ENCODE measurements at regions not wholly inside any gene's neighbourhood (a gene's known extent, or its start where the extent isn't known, plus 50 kb on each side); places are given as distances from the start of the nearest gene placed in this dataset.

DNA sequence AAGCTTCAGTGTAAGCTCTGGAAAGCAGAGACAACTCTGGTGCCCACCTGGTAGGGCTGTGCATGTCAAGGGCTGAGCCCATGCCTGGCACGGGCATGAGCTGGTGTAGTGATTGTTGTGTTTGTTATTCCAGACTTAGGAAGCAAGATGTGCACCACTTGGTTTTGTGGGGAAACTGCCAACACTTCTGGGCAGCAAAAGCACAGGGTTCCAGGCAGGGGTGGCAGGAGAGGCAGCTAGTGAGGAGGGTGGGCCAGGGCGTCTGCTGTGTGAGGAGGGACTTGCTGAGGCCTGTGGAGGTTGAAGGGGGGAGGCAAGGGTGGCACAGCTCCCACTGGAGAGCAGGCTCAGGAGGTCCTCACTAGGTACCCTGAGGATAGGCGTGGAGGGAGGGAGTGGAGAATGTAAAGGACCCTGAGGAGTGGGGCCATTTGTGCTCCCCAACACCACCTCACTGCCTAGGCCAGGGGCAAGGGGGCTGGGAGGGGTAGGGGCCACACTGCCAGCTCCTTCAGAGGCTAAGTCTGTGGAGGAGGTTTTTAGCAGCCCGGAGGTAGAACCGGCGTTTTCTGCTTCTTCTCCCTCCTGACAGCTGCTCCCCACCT lies 104.0 kb upstream of the POU3F3 start:
- DNase-seq (ENCODE audit: low spot score in 2 of 2) = no peak
- intact Hi-C loops (cut with DNase I; ENCODE audit: low total_unique reads) = no loop called here
- no peaks in the 10 kb centered on the region for H3K9me3 ChIP-seq
- H3K4me1 ChIP-seq = no peaks in the 10 kb centered on the region
- peaks cover 0 to 5% of the 10 kb centered on the region in 2 donors for H3K27me3 ChIP-seq
- H3K27ac ChIP-seq = no peak overlapping the region
- TF ChIP-seq POLR2AphosphoS5 (IDR thresholded peaks at IDR 0.05) (no peak), POLR2A (IDR thresholded peaks at IDR 0.05) (no peak)
- TF ChIP-seq, protein P1, sequence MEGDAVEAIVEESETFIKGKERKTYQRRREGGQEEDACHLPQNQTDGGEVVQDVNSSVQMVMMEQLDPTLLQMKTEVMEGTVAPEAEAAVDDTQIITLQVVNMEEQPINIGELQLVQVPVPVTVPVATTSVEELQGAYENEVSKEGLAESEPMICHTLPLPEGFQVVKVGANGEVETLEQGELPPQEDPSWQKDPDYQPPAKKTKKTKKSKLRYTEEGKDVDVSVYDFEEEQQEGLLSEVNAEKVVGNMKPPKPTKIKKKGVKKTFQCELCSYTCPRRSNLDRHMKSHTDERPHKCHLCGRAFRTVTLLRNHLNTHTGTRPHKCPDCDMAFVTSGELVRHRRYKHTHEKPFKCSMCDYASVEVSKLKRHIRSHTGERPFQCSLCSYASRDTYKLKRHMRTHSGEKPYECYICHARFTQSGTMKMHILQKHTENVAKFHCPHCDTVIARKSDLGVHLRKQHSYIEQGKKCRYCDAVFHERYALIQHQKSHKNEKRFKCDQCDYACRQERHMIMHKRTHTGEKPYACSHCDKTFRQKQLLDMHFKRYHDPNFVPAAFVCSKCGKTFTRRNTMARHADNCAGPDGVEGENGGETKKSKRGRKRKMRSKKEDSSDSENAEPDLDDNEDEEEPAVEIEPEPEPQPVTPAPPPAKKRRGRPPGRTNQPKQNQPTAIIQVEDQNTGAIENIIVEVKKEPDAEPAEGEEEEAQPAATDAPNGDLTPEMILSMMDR (IDR thresholded peaks at IDR 0.05) = no peak
- H3K4me3 ChIP-seq = no peak overlapping the region
- H3K36me3 ChIP-seq = no peaks in the 10 kb centered on the region

GRCh38 chr2:104752504-104752903 lies 101.4 kb upstream of the POU3F3 start:
- intact Hi-C loops (cut with DNase I; ENCODE audit: low total_unique reads) = no loop called here
- Histone ChIP-seq H3K4me1 (no peaks in the 10 kb centered on the region), H3K9me3 (no peaks in the 10 kb centered on the region), H3K36me3 (no peaks in the 10 kb centered on the region), H3K27ac (no peak overlapping the region), H3K27me3 (peaks cover 0 to 6% of the 10 kb centered on the region in 2 donors), H3K4me3 (no peak overlapping the region)
- DNase-seq (ENCODE audit: low spot score in 2 of 2) = no peak
- no peak for TF ChIP-seq POLR2AphosphoS5 (IDR thresholded peaks at IDR 0.05)
- no peak for TF ChIP-seq POLR2A (IDR thresholded peaks at IDR 0.05)
- TF ChIP-seq, protein P1 (IDR thresholded peaks at IDR 0.05) = no peak

GRCh38 chr2:104755026-104755878 lies 98.7 kb upstream of the POU3F3 start:
- DNase-seq (ENCODE audit: low spot score in 2 of 2) = no peak
- no peak overlapping the region for H3K4me3 ChIP-seq
- intact Hi-C loops (cut with DNase I; ENCODE audit: low total_unique reads) = no loop called here

DNA sequence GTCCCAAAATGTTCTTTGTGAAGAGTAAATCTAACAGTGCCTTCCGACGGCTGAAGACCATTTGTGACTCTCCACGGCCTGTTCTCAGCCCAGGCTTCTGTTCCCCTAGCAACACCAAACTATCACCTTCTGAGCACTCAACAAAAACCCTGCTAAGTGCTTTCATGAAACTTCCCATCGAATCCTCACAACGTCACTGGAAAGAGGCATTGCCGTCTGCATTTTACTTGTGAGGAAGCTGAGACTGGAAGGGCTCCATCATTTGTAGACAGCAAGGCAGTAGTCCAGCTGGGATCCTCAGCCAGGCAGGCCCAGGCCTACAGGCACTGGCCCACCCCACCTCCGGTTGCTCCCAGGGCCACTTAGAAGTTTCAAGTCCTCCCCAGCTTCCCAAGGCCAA lies 97.8 kb upstream of the POU3F3 start:
- intact Hi-C loops (cut with DNase I; ENCODE audit: low total_unique reads) = no loop called here
- TF ChIP-seq POLR2A (IDR thresholded peaks at IDR 0.05) = no peak
- TF ChIP-seq, protein P1 (IDR thresholded peaks at IDR 0.05) = no peak
- TF ChIP-seq POLR2AphosphoS5 (IDR thresholded peaks at IDR 0.05) = no peak

More at GRCh38 chr2:104755026-104755878, 98.7 kb upstream of the POU3F3 start:
- Histone ChIP-seq H3K4me1 (no peaks in the 10 kb centered on the region), H3K36me3 (no peaks in the 10 kb centered on the region), H3K9me3 (no peaks in the 10 kb centered on the region), H3K27ac (no peak overlapping the region), H3K27me3 (peaks cover 0 to 6% of the 10 kb centered on the region in 2 donors)
- TF ChIP-seq POLR2AphosphoS5 (IDR thresholded peaks at IDR 0.05) (no peak), POLR2A (IDR thresholded peaks at IDR 0.05) (no peak)
- TF ChIP-seq, protein P1 (IDR thresholded peaks at IDR 0.05) = no peak

GRCh38 chr2:104757056-104757455 lies 96.9 kb upstream of the POU3F3 start:
- DNase-seq (ENCODE audit: low spot score in 2 of 2) = no peak
- Histone ChIP-seq H3K27me3 (peaks cover 0 to 6% of the 10 kb centered on the region in 2 donors), H3K27ac (no peak overlapping the region), H3K36me3 (no peaks in the 10 kb centered on the region), H3K9me3 (no peaks in the 10 kb centered on the region), H3K4me1 (no peaks in the 10 kb centered on the region), H3K4me3 (no peak overlapping the region)
- TF ChIP-seq POLR2AphosphoS5 (IDR thresholded peaks at IDR 0.05) (no peak), POLR2A (IDR thresholded peaks at IDR 0.05) (no peak)
- TF ChIP-seq, protein P1 (IDR thresholded peaks at IDR 0.05) = no peak
- intact Hi-C loops (cut with DNase I; ENCODE audit: low total_unique reads) = no loop called here

More for the DNA sequence above, 97.8 kb upstream of the POU3F3 start:
- Histone ChIP-seq H3K27me3 (peaks cover 0 to 6% of the 10 kb centered on the region in 2 donors), H3K27ac (no peak overlapping the region), H3K36me3 (no peaks in the 10 kb centered on the region), H3K4me1 (no peaks in the 10 kb centered on the region), H3K9me3 (no peaks in the 10 kb centered on the region), H3K4me3 (no peak overlapping the region)
- DNase-seq (ENCODE audit: low spot score in 2 of 2) = no peak
